Trophoblast cell (in vitro differentiated cells and primary cell): ENCODE measurements at regions not wholly inside any gene's neighbourhood (a gene's known extent, or its start where the extent isn't known, plus 50 kb on each side); places are given as distances from the start of the nearest gene placed in this dataset.

Experiments used
- DNase-seq, 2 donors: peaks; one replicate each; pipeline ENCODE4 v3.0.0-alpha.2; 2016
- H2AFZ ChIP-seq: 2 replicates; pipeline ENCODE4 v1.6.1; 2013; ENCODE audit warnings: low read length, moderate library complexity, mild to moderate bottlenecking; ENCODE audit not compliant: insufficient read depth, poor library complexity
- H2AK5ac ChIP-seq: 2 replicates; pipeline ENCODE4 v1.6.1; 2013; ENCODE audit warnings: mild to moderate bottlenecking, low read length
- H2BK120ac ChIP-seq: 2 replicates; pipeline ENCODE4 v1.6.1; 2013; ENCODE audit warnings: low read length, mild to moderate bottlenecking, moderate library complexity; ENCODE audit not compliant: insufficient read depth, poor library complexity
- H2BK12ac ChIP-seq: 2 replicates; pipeline ENCODE4 v1.6.1; 2013; ENCODE audit warnings: mild to moderate bottlenecking, low read length, moderate library complexity
- H2BK5ac ChIP-seq: 2 replicates; pipeline ENCODE4 v1.6.1; 2013; ENCODE audit warnings: low read length, low read depth, moderate library complexity, mild to moderate bottlenecking; ENCODE audit not compliant: poor library complexity
- H3K14ac ChIP-seq: 2 replicates; pipeline ENCODE4 v1.6.1; 2013; ENCODE audit warnings: mild to moderate bottlenecking, low read length
- H3K18ac ChIP-seq: 2 replicates; pipeline ENCODE4 v1.6.1; 2013; ENCODE audit warnings: mild to moderate bottlenecking, low read length
- H3K23ac ChIP-seq: 2 replicates; pipeline ENCODE4 v1.6.1; 2013; ENCODE audit warnings: low read length
- H3K27ac ChIP-seq: 2 replicates; pipeline ENCODE4 v1.5.1; 2013; ENCODE audit warnings: low read depth, mild to moderate bottlenecking, inconsistent platforms, low read length, moderate library complexity
- H3K27me3 ChIP-seq: 2 replicates; pipeline ENCODE4 v1.6.1; 2013; ENCODE audit warnings: inconsistent platforms, mild to moderate bottlenecking, low read length, moderate library complexity; ENCODE audit not compliant: insufficient read depth
- H3K36me3 ChIP-seq, 2 experiments: 1 replicate in 1 of 2; 2 replicates in 1 of 2; pipeline ENCODE4 v1.6.1; 2013; ENCODE audit warnings: low read length in 2 of 2, mild to moderate bottlenecking in 2 of 2, moderate library complexity in 1 of 2; ENCODE audit not compliant: insufficient read depth in 2 of 2, control insufficient read depth in 1 of 2
- H3K4ac ChIP-seq: 2 replicates; pipeline ENCODE4 v1.6.1; 2013; ENCODE audit warnings: low read depth, mild to moderate bottlenecking, low read length, moderate library complexity
- H3K4me1 ChIP-seq, 2 experiments: 1 replicate in 1 of 2; 2 replicates in 1 of 2; pipeline ENCODE4 v1.6.1; 2013; ENCODE audit warnings: low read length in 2 of 2, mild to moderate bottlenecking in 2 of 2, moderate library complexity in 1 of 2; ENCODE audit not compliant: insufficient read depth in 2 of 2, control insufficient read depth in 1 of 2
- H3K4me2 ChIP-seq: 2 replicates; pipeline ENCODE4 v1.6.1; 2013; ENCODE audit warnings: inconsistent platforms, mild to moderate bottlenecking, low read length, moderate library complexity
- H3K4me3 ChIP-seq: 2 replicates; pipeline ENCODE4 v1.5.1; 2013; ENCODE audit warnings: mild to moderate bottlenecking, low read depth, low read length, inconsistent platforms
- H3K79me1 ChIP-seq: one replicate; pipeline ENCODE4 v1.6.1; 2013; ENCODE audit warnings: low read length
- H3K79me2 ChIP-seq: 2 replicates; pipeline ENCODE4 v1.6.1; 2013; ENCODE audit warnings: low read length, mild to moderate bottlenecking; ENCODE audit not compliant: control insufficient read depth, insufficient read depth, poor library complexity
- H3K9ac ChIP-seq: 2 replicates; pipeline ENCODE4 v1.6.1; 2013; ENCODE audit warnings: mild to moderate bottlenecking, low read length
- H3K9me3 ChIP-seq: 2 replicates; pipeline ENCODE4 v1.6.1; 2013; ENCODE audit warnings: low read depth, mild to moderate bottlenecking, control low read depth, inconsistent platforms, low read length; ENCODE audit not compliant: insufficient read depth
- H4K12ac ChIP-seq: 2 replicates; pipeline ENCODE4 v1.6.1; 2013; ENCODE audit warnings: low read depth, mild to moderate bottlenecking, low read length, moderate library complexity
- H4K8ac ChIP-seq: 2 replicates; pipeline ENCODE4 v1.6.1; 2013; ENCODE audit warnings: low read depth, mild to moderate bottlenecking, low read length, moderate library complexity
- H4K91ac ChIP-seq: one replicate; pipeline ENCODE4 v1.6.1; 2013; ENCODE audit warnings: low read depth, mild to moderate bottlenecking, low read length, moderate library complexity
- WGBS: extraction: QIAGEN DNeasy Blood & Tissue Kit; methylation state at CpG from one replicate; pipeline ENCODE4 v1.1.7; 2013; ENCODE audit warnings: missing lambda C conversion rate; ENCODE audit not compliant: insufficient read length, insufficient coverage; ENCODE audit errors: extremely low coverage; 5-methylcytosine and 5-hydroxymethylcytosine counted together

DNA sequence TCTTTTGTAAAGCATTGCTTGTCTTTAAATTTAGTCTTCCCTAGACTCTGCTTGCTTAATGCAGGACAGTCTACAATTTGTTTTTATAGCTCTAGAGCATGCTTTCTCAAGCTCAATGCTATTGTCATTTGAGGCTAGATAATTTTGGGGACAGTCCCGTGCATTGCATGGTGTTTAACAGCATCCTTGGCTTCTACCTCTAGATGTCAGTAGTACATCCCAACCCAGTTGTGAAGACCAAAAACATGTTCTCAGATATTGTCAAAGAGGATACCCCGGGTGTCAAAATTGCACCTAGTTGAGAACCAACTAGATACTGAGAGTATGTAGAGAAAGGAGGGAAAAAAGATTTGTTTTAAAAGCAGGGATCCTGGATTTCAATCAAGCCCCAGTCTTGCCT lies 277.5 kb downstream of the CEMIP2 start:
- no peak overlapping the region for H4K91ac ChIP-seq
- DNase-seq = peak in 1 of 2 donors; percentile 32
- no peaks in the 10 kb centered on the region for H3K9me3 ChIP-seq
- WGBS = no CpG with 5 or more reads among the region's 2 CpGs
- H2BK120ac ChIP-seq = no peak overlapping the region
- H3K4me2 ChIP-seq = no peak overlapping the region
- no peak overlapping the region for H4K12ac ChIP-seq
- H3K9ac ChIP-seq = no peak overlapping the region
- H3K27ac ChIP-seq = no peak overlapping the region
- peaks cover 0 to 4% of the 10 kb centered on the region in 2 experiments for H3K4me1 ChIP-seq
- H4K8ac ChIP-seq = no peak overlapping the region
- H2AFZ ChIP-seq = no peak overlapping the region
- no peak overlapping the region for H3K18ac ChIP-seq
- no peak overlapping the region for H2BK12ac ChIP-seq
- no peak overlapping the region for H2BK5ac ChIP-seq
- H3K4ac ChIP-seq = no peak overlapping the region
- H3K27me3 ChIP-seq = no peaks in the 10 kb centered on the region
- H3K14ac ChIP-seq = no peak overlapping the region
- no peaks in the 10 kb centered on the region for H3K79me2 ChIP-seq
- no peaks in the 10 kb centered on the region for H3K36me3 ChIP-seq
- no peak overlapping the region for H3K23ac ChIP-seq
- H3K4me3 ChIP-seq = no peak overlapping the region
- no peak overlapping the region for H2AK5ac ChIP-seq
- no peaks in the 10 kb centered on the region for H3K79me1 ChIP-seq

- no peak overlapping the region for H3K4ac ChIP-seq
- no peak overlapping the region for H4K12ac ChIP-seq
- H2AK5ac ChIP-seq = no peak overlapping the region
- no peak overlapping the region for H3K23ac ChIP-seq
- no peak overlapping the region for H2BK120ac ChIP-seq
- H2BK12ac ChIP-seq = no peak overlapping the region
- H3K4me1 ChIP-seq = no peaks in the 10 kb centered on the region
- no peak overlapping the region for H3K14ac ChIP-seq
- no peak overlapping the region for H4K91ac ChIP-seq
- no peak overlapping the region for H2AFZ ChIP-seq
- H3K18ac ChIP-seq = no peak overlapping the region
- WGBS = no CpG with 5 or more reads among the region's 6 CpGs
- no peak for DNase-seq
- H4K8ac ChIP-seq = no peak overlapping the region
- H3K27me3 ChIP-seq = no peaks in the 10 kb centered on the region
- H3K4me2 ChIP-seq = no peak overlapping the region
- H2BK5ac ChIP-seq = no peak overlapping the region
- H3K9ac ChIP-seq = no peak overlapping the region
- H3K36me3 ChIP-seq = no peaks in the 10 kb centered on the region
- H3K79me2 ChIP-seq = no peaks in the 10 kb centered on the region
- no peaks in the 10 kb centered on the region for H3K79me1 ChIP-seq
- no peak overlapping the region for H3K4me3 ChIP-seq
- no peak overlapping the region for H3K27ac ChIP-seq
- no peaks in the 10 kb centered on the region for H3K9me3 ChIP-seq
Observed at GRCh38 chr9:71487061-71487460, 281.3 kb downstream of the CEMIP2 start.

- Histone ChIP-seq H3K18ac (no peak overlapping the region), H3K4me2 (no peak overlapping the region), H2BK5ac (no peak overlapping the region), H4K91ac (no peak overlapping the region), H4K12ac (no peak overlapping the region), H3K36me3 (no peaks in the 10 kb centered on the region), H3K14ac (no peak overlapping the region), H3K27me3 (no peaks in the 10 kb centered on the region), H3K9me3 (no peaks in the 10 kb centered on the region), H3K27ac (no peak overlapping the region), H2AFZ (no peak overlapping the region), H3K23ac (no peak overlapping the region), H2BK12ac (no peak overlapping the region), H2AK5ac (no peak overlapping the region), H4K8ac (no peak overlapping the region), H3K79me1 (no peaks in the 10 kb centered on the region), H3K4ac (no peak overlapping the region), H3K4me3 (no peak overlapping the region), H3K4me1 (no peaks in the 10 kb centered on the region), H2BK120ac (no peak overlapping the region), H3K79me2 (no peaks in the 10 kb centered on the region), H3K9ac (no peak overlapping the region)
- WGBS = no CpG with 5 or more reads among the region's 2 CpGs
- no peak for DNase-seq
Observed at GRCh38 chr9:71485326-71485725, 283.0 kb downstream of the CEMIP2 start.

DNA sequence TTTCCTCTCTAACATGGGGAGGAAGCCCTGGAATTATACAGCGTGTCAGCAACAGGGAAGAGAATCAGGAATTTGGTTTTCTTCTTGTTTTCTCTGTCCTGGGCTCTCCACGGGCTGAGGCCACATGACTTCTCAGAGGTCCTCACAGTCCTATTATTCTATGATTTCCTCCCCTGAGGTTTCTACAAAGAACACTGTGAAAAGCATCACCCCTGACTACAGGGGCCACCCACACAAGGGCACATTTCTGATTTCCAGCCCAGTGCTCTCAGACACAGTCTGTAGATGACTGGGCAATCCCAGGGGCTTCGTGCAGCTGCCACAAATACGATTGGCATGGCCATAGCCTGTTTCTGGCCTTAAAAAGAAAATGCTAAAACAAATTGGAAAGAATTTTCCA lies 284.9 kb downstream of the CEMIP2 start:
- Histone ChIP-seq H3K23ac (no peak overlapping the region), H3K4me2 (no peak overlapping the region), H3K4me1 (no peaks in the 10 kb centered on the region), H3K27ac (no peak overlapping the region), H3K4ac (no peak overlapping the region), H2AFZ (no peak overlapping the region), H3K14ac (no peak overlapping the region), H4K12ac (no peak overlapping the region), H3K18ac (no peak overlapping the region), H2BK12ac (no peak overlapping the region), H3K9ac (no peak overlapping the region), H3K9me3 (no peaks in the 10 kb centered on the region), H3K79me1 (no peaks in the 10 kb centered on the region), H3K27me3 (no peaks in the 10 kb centered on the region), H3K79me2 (no peaks in the 10 kb centered on the region), H3K36me3 (no peaks in the 10 kb centered on the region), H2BK120ac (no peak overlapping the region), H2AK5ac (no peak overlapping the region), H2BK5ac (no peak overlapping the region), H4K8ac (no peak overlapping the region), H3K4me3 (no peak overlapping the region), H4K91ac (no peak overlapping the region)
- no peak for DNase-seq
- WGBS = no CpG with 5 or more reads among the region's 4 CpGs
